Smooth muscle cell (in vitro differentiated cells): ENCODE measurements at regions not wholly inside any gene's neighbourhood (a gene's known extent, or its start where the extent isn't known, plus 50 kb on each side); places are given as distances from the start of the nearest gene placed in this dataset.

ENCODE experiments used
- DNase-seq: peaks from one replicate; lab custom pipeline; 2025; ENCODE audit not compliant: unreplicated experiment; lab: John Stamatoyannopoulos, UW
- H2AFZ ChIP-seq: fragments of 200-600 bp; sonication (generic); 2 replicates; pipeline ENCODE4 v1.6.0; 2016; ENCODE audit warnings: antibody characterized with exemption, low read depth, mild to moderate bottlenecking
- H3F3A ChIP-seq: fragments of 200-600 bp; sonication (generic); 2 replicates; pipeline ENCODE4 v1.6.0; 2017; ENCODE audit warnings: antibody characterized with exemption, low read depth
- H3K27ac ChIP-seq: fragments of 200-600 bp; sonication (generic); 2 replicates; pipeline ENCODE4 v1.5.1; 2016; ENCODE audit warnings: low read depth, mild to moderate bottlenecking
- H3K27me3 ChIP-seq: fragments of 200-600 bp; sonication (generic); 2 replicates; pipeline ENCODE4 v1.6.1; 2016; ENCODE audit warnings: low read depth, mild to moderate bottlenecking
- H3K36me3 ChIP-seq: fragments of 200-600 bp; sonication (generic); 2 replicates; pipeline ENCODE4 v1.5.1; 2016; ENCODE audit warnings: low read depth
- H3K4me1 ChIP-seq: fragments of 200-600 bp; sonication (generic); 2 replicates; pipeline ENCODE4 v1.5.1; 2016; ENCODE audit warnings: low read depth
- H3K4me2 ChIP-seq: fragments of 200-600 bp; sonication (generic); 2 replicates; pipeline ENCODE4 v1.6.0; 2016; ENCODE audit warnings: mild to moderate bottlenecking
- H3K4me3 ChIP-seq: fragments of 200-600 bp; sonication (generic); 2 replicates; pipeline ENCODE4 v1.5.1; 2016; ENCODE audit warnings: mild to moderate bottlenecking
- H3K79me2 ChIP-seq: fragments of 200-600 bp; sonication (generic); 2 replicates; pipeline ENCODE4 v1.6.0; 2016; ENCODE audit warnings: low read depth, mild to moderate bottlenecking
- H3K9ac ChIP-seq: fragments of 200-600 bp; sonication (generic); 2 replicates; pipeline ENCODE4 v1.6.0; 2016; ENCODE audit warnings: low read depth
- H3K9me3 ChIP-seq: fragments of 200-600 bp; sonication (generic); replicated peaks from 2 replicates; pipeline ENCODE4 v1.5.1; 2016; ENCODE audit warnings: low read depth
- H4K20me1 ChIP-seq: fragments of 200-600 bp; sonication (generic); 2 replicates; pipeline ENCODE4 v1.6.0; 2016; ENCODE audit warnings: low read depth
- WGBS: methylation state at CpG from one replicate; pipeline ENCODE4 v1.1.7; 2016; ENCODE audit warnings: low lambda C conversion rate; 5-methylcytosine and 5-hydroxymethylcytosine counted together
- TF ChIP-seq, protein P1 (sequence below): fragments of 200-600 bp; sonication (generic); IDR thresholded peaks from 2 replicates; pipeline ENCODE4 v1.5.1; 2017; ENCODE audit warnings: borderline replicate concordance, mild to moderate bottlenecking, antibody characterized with exemption; ENCODE audit not compliant: insufficient read depth, poor library complexity, severe bottlenecking

DNA sequence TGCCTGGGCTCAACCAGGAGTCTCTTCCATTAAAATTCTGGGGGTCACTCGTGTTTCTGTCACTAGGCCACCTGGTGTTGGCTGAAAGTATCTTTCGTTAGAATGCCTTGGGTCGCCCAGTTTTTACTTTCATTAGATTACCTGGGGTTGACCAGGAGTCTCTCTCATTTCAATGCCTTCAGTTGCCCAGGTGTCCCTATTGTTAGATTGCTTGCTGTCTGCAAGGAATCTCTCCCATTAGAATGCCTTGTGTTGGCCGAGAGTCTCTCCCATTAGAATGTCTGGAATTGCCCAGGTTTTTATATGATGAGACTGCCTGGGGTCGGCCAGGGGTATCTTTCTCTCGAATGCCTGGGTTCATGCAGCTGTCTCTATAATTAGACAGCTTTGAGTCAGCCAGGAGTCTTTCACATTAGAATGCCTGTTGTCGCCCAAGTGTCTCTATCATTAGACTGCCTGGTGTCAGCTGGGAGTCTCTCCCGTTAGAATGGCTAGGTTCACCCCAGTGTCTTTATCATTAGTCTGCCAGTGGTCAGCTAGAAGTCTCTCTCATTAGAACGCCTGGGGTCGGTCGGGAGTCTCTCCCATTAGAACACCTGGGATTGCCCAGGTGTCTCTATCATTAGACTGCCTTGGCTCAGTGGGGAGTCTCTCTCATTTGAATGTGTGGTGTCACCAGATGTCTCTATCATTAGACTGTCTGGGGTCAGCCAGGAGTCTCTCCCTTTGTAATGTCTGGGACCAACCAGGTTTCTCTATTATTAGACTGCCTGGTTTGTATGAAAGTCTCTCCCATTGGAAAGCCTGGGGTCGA is 1446.8 kb downstream of the UQCRFS1 start:
- WGBS, result 94% methylated on average over 12 of the region's 12 CpGs
- H2AFZ ChIP-seq, result no peak overlapping the region
- no peaks in the 10 kb centered on the region for H3F3A ChIP-seq
- H3K27me3 ChIP-seq, result no peaks in the 10 kb centered on the region
- no peak overlapping the region for H3K4me3 ChIP-seq
- no peak overlapping the region for H3K4me2 ChIP-seq
- H3K27ac ChIP-seq, result no peak overlapping the region
- no peaks in the 10 kb centered on the region for H3K79me2 ChIP-seq
- TF ChIP-seq, protein P1, sequence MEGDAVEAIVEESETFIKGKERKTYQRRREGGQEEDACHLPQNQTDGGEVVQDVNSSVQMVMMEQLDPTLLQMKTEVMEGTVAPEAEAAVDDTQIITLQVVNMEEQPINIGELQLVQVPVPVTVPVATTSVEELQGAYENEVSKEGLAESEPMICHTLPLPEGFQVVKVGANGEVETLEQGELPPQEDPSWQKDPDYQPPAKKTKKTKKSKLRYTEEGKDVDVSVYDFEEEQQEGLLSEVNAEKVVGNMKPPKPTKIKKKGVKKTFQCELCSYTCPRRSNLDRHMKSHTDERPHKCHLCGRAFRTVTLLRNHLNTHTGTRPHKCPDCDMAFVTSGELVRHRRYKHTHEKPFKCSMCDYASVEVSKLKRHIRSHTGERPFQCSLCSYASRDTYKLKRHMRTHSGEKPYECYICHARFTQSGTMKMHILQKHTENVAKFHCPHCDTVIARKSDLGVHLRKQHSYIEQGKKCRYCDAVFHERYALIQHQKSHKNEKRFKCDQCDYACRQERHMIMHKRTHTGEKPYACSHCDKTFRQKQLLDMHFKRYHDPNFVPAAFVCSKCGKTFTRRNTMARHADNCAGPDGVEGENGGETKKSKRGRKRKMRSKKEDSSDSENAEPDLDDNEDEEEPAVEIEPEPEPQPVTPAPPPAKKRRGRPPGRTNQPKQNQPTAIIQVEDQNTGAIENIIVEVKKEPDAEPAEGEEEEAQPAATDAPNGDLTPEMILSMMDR, result no peak
- H3K4me1 ChIP-seq, result no peaks in the 10 kb centered on the region
- no peaks in the 10 kb centered on the region for H4K20me1 ChIP-seq
- H3K9ac ChIP-seq, result no peak overlapping the region
- H3K9me3 ChIP-seq, result peaks cover 6% of the 10 kb centered on the region
- DNase-seq, result no peak
- peaks cover 4% of the 10 kb centered on the region for H3K36me3 ChIP-seq

DNA sequence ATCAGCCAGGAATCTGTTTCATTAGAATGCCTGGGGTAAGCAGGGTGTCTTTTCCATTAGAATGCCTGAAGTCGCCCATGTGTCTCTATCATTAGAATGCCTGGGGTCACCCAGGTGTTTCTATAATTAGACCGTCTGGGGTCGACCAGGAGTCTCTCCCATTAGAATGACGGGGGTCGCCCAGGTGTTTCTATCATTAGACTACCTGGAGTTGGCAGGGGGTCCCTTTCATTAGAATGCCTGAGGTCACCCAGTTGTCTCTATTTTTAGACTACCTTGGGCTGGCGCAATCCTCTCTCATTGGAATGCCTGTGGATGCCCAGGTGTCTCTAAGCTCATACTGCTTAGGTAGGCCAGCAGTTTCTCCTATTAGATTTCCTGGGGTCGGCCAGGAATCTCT is 1447.6 kb downstream of the UQCRFS1 start:
- peaks cover 3% of the 10 kb centered on the region for H3K9me3 ChIP-seq
- no peak for DNase-seq
- H3K4me3 ChIP-seq, result no peak overlapping the region
- no peaks in the 10 kb centered on the region for H3K4me1 ChIP-seq
- no peak overlapping the region for H3K9ac ChIP-seq
- H4K20me1 ChIP-seq, result no peaks in the 10 kb centered on the region
- H3K36me3 ChIP-seq, result peaks cover 4% of the 10 kb centered on the region
- WGBS, result 94% methylated on average over 7 of the region's 7 CpGs
- no peak overlapping the region for H2AFZ ChIP-seq
- H3F3A ChIP-seq, result no peaks in the 10 kb centered on the region
- TF ChIP-seq, protein P1, result no peak
- H3K79me2 ChIP-seq, result no peaks in the 10 kb centered on the region
- H3K27me3 ChIP-seq, result no peaks in the 10 kb centered on the region
- H3K4me2 ChIP-seq, result no peak overlapping the region
- H3K27ac ChIP-seq, result no peak overlapping the region

DNA sequence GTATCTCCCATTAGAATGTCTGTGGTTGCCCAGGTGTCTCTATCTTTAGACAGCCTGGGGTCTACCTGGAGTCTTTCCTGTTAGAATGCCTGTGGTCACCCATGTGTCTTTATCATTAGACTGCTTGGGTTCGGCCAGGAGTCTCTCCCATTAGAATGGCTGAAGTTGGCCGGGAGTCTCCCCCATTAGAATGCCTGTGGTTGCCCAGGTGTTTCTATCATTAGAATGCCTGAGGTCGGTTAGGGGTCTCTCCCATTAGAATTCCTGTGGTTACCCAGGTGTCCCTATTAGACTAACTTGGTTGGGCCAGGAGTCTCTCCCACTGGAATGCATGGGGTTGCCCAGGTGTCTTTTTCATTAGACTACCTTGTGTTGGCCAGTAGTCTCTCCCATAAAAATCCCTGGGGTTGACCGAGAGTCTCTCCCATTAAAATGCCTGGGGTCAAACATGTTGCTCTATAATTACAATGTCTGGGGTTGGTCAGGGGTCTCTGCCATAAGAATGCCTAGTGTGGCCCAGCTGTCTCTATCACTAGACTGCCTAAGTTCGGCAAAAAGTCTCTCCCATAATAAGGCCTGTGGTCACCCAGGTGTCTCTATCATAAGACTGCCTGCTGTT is 1448.7 kb downstream of the UQCRFS1 start:
- Histone ChIP-seq H3F3A (no peaks in the 10 kb centered on the region), H3K27me3 (no peaks in the 10 kb centered on the region), H3K4me3 (no peak overlapping the region), H3K36me3 (peaks cover 3% of the 10 kb centered on the region), H3K9ac (no peak overlapping the region), H2AFZ (no peak overlapping the region), H3K4me1 (no peaks in the 10 kb centered on the region), H3K79me2 (no peaks in the 10 kb centered on the region), H4K20me1 (no peaks in the 10 kb centered on the region), H3K9me3 (peaks cover 3% of the 10 kb centered on the region), H3K27ac (no peak overlapping the region), H3K4me2 (no peak overlapping the region)
- no peak for DNase-seq
- WGBS, result 95% methylated on average over 5 of the region's 5 CpGs
- TF ChIP-seq, protein P1, result no peak
